Activated CD4-positive, alpha-beta T cell treated with anti-CD3 and anti-CD28 coated beads, Interleukin-10, Interleukin-2, amounts not matched to agents 100 ng/mL and 50 ng/mL, durations not matched to agents 16 hours and 8 hours (primary cell): ENCODE measurements at regions not wholly inside any gene's neighbourhood (a gene's known extent, or its start where the extent isn't known, plus 50 kb on each side); places are given as distances from the start of the nearest gene placed in this dataset.
"Not testable (repeated sequence)": the region's sequence is repeated elsewhere in the genome, so short reads cannot be mapped to it uniquely, and the experiment has no call there.

ENCODE experiments used
- DNase-seq: peaks from one replicate; pipeline ENCODE4 v3.0.0-alpha.2; 2020

DNA sequence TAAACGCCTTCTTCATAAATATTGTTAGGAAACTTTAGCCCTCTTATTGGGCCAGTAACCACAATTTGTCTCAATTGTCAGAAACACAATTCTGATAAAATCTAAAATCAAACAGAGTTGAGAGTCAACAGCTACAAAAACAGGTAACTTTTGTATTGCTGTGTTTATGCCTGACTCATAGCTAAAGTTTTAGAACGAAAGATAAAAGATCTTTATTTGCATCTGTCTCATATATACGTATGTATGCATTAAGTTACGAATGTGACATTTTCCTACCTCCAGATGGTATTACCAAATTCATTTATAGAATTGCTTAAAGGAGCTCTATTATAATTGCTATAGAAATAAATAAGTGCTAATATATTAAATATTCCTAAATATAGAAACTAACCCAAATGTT lies 887.9 kb upstream of the NDST4 start:
- no peak for DNase-seq

- DNase-seq: no peak
Measured at GRCh38 chr4:115986573-115986972, 873.2 kb upstream of the NDST4 start.

GRCh38 chr4:115975421-115976001 lies 862.1 kb upstream of the NDST4 start:
- DNase-seq: not testable (repeated sequence)

- no peak for DNase-seq
Measured at GRCh38 chr4:115973768-115974167, 860.3 kb upstream of the NDST4 start.

GRCh38 chr4:115972967-115973366 lies 859.5 kb upstream of the NDST4 start:
- DNase-seq: no peak

DNA sequence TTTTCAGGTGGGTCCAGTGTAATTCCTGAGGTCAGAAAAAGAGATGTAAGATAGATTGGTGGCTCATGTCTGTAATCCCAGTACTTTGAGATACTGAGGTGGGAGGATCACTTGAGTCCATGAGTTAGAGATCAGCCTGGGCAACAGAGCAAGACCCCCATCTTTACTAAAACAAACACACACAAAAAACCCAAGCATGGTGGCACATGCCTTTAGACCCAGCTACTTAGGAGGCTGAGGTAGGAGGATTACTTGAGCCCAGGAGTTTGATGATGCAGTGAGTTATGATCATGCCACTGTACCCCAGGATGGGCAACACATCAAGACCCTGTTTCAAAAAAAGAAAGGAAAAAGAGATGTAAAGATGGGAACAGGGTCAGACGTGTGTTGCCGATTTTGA lies 857.4 kb upstream of the NDST4 start:
- no peak for DNase-seq

- DNase-seq: no peak
Measured at GRCh38 chr4:115969756-115970155, 856.3 kb upstream of the NDST4 start.

DNA sequence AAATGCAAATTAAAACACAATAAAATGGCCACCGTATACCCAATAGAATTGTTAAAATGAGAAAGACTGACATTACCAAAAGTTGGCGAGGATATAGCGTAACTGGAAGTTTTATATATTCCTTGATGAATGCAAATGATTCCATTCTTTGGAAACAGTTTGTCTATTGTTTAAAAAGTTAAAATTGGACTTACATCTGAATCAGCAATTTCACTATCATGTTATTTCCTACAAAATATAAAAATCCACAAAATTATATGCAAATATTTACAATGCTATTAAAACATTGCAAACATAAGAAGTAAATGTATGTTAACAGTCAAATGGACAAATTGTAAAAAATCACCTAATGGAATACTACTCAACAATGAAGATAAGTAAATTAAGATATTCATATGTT lies 852.2 kb upstream of the NDST4 start:
- DNase-seq: no peak

DNA sequence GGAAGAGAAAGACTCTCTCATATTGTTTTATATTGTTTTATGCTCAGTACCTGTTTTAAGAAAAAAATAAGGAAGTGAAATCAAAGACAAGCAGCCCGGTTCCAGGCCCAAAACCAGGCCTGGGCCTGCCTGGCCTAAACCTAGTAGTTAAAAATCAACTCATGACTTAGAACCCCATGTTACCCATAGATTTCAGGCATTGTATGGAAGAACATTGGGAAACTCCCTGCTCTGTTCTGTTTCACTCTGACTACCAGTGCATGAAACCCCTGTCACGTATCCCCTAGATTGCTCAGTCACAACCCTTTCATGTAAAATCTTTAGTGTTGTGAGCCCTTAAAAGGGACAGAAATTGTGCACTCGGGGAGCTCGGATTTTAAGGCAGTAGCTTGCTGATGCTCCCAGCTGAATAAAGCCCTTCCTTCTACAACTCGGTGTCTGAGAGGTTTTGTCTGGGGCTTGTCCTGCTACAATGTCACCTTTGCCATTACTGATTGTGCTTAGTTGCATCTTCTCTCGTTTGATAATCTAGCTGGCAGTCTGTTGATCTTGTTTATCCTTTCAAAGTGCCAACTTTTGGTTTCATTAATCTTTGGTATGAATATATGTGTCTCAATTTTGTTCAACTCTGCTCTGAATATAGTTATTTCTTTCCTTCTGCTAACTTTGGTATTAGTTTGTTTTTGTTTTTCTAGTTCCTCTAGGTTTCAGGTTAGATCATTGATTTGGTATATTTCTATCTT lies 842.8 kb upstream of the NDST4 start:
- DNase-seq: not testable (repeated sequence)

DNA sequence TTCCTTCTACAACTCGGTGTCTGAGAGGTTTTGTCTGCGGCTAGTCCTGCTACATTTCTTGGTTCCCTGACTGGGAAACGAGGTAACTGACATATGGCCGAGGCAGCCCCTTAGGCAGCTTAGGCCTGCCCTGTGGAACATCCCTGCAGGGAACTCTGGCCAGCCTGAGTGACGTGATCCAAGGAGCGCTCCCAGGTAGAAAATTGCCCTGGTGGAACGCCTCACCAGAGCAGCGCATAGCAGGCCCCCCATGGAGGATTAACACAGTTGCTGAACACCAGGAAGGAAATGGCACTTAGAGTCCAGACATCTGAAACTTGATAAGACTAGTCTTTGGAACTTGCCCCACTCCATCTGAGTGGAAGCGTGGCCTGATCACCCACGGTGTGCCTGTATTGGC lies 837.4 kb upstream of the NDST4 start:
- no peak for DNase-seq

- DNase-seq: peak; percentile 32
Measured at GRCh38 chr4:115949974-115950743, 836.7 kb upstream of the NDST4 start.

DNA sequence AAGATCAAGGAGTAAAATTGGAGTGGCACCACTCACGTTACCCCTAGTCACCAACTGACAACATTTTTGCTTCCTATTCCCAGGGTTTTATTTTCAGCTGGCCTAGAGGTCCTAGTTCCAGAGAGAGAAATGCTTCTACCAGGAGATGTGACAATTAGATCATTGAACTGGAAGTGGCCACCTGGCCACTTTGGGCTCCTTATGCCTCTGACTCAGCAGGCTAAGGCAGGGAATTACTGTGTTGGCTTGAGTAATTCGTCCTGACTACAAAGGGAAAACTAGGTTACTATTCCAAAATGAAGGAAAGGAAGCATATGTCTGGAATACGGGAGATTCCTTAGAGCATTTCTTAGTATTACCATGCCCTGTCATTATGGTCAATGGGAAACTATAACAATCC lies 831.6 kb upstream of the NDST4 start:
- DNase-seq: no peak

GRCh38 chr4:115944146-115944905 lies 830.9 kb upstream of the NDST4 start:
- DNase-seq: no peak

DNA sequence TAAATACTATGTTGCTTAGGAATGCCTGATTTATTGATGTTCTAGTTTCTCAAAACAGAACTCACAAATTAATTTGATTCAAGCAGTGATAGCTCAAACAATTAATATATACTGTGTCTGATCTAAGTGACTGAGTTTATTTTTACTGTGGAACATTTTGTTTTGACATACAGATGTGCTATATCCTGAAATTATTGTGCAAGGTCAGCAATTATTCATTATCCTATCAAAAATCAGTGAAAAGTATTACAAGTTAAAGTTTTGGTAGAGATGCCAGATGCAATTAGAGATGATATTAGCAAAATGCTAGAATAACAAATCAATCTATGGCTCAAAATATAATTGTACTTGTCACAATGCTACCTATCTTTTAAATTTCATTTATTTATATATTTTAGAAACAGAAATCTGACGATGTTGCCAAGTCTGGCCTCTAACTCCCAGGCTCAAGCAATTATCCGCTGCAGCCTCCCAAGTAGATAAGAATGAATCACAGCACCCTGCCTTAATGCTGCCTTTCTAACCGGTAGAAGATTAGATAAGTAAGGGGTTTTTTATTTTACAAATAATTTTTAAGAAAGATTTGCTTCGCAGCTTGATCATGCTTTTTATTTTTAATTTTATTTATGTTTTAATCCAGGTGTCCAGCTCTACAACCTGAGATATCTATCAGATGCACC lies 825.5 kb upstream of the NDST4 start:
- DNase-seq: no peak

DNA sequence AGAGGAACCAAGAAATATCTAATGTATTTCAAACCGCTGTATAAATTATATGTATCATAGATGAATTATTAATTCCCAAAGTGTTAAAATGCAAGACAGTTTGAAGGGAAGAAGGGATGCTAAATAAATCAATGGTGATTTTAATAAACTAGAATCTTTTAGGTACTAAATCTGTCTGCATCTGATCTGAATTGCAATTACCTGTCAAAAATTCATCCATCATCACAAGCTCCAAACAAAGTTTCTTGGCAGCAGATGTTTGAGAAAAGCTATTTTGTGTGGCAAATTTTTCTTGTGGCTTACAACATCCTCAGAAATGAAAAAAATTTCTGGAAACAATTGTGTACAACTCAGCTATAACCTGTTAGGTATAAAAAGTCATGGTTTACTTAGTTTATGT lies 816.0 kb upstream of the NDST4 start:
- DNase-seq: no peak

- no peak for DNase-seq
Measured at GRCh38 chr4:115927382-115927781, 814.0 kb upstream of the NDST4 start.

DNA sequence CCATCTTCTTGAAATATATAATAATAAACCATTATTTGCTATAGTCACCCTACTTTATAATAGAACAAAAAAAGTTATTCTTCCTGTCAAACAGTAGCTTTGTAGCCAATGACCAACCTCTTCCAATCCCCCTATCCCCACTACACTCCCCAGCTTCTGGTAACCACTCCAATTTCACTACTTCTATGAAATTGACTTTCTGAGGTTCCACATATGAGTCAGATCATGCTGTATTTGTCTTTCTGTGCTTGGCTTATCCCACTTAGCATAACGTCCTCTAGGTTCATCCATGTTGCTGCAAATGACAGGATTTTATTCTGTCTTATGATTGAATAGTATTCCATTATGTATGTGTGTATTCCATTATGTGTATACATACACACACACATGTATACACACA lies 809.7 kb upstream of the NDST4 start:
- no peak for DNase-seq

DNA sequence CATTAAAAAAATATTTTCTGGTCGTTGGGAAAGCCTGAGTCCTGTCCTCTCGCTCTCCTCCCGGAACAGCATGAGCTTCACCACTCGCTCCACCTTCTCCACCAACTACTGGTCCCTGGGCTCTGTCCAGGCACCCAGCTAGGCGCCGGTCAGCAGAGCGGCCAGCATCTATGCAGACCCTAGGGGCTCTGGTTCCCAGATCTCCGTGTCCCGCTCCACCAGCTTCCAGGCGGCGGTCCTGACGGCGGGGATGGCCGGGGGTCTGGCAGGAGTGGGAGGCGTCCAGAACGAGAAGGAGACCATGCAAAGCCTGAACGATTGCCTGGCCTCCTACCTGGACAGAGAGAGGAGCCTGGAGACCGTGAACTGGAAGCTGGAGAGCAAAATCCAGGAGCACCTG lies 807.2 kb upstream of the NDST4 start:
- no peak for DNase-seq

DNA sequence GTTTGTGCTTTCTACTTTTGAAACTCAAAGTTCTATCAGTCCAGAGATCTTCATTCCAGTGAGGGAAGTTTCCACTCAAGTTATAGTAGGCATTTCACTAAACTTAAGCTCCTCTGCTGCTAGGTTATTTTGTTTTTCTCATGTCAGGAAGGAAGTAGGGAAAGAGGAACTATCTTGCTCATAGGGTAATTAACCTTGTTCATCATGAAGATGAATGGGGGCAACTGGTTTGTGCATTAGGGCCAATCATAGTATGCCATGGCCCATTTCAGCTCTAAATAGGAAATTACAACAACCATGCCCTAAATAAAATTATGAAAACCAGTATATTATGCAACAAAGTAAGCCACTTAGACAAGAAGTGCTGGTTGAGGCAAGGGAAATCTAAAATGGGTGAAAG lies 804.7 kb upstream of the NDST4 start:
- no peak for DNase-seq

- no peak for DNase-seq
Measured at GRCh38 chr4:115906428-115906827, 793.0 kb upstream of the NDST4 start.

GRCh38 chr4:115883847-115884246 lies 770.4 kb upstream of the NDST4 start:
- DNase-seq: no peak

DNA sequence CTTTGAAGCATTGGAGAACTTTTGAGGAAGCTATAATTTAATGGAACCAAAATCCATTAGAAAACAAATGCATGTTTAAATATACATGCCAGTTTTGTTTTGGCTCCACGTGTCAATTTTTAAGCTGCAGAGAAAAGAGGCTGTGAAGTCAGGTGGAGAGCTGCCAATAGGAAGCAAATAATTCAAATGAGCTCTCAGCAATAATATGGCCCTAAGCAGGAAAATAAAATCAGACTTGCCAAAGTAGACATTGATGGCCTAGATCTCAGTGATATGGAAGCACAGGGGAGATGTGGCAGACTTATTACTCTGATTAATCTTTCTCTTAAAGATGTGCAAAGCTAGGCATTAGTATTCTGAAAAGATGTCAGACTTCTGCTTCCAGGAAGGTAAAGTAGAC lies 769.8 kb upstream of the NDST4 start:
- no peak for DNase-seq

GRCh38 chr4:115873048-115873447 lies 759.6 kb upstream of the NDST4 start:
- DNase-seq: no peak
